IPS-NIHi11 (cell line): ENCODE measurements at regions not wholly inside any gene's neighbourhood (a gene's known extent, or its start where the extent isn't known, plus 50 kb on each side); places are given as distances from the start of the nearest gene placed in this dataset.

Experiments
- DNase-seq: peaks from one replicate; pipeline ENCODE4 v3.0.0; 2012; ENCODE audit warnings: mixed read lengths, low spot score

GRCh38 chr6:168883410-168884049 is 370.1 kb downstream of the THBS2 start:
- DNase-seq, result no peak

- DNase-seq, result no peak
These were observed 373.4 kb downstream of the THBS2 start for GRCh38 chr6:168880271-168880670.

- no peak for DNase-seq
These were observed 375.8 kb downstream of the THBS2 start for GRCh38 chr6:168877821-168878282.

GRCh38 chr6:168876956-168877355 is 376.7 kb downstream of the THBS2 start:
- no peak for DNase-seq

- no peak for DNase-seq
These were observed 377.7 kb downstream of the THBS2 start for GRCh38 chr6:168875811-168876576.

GRCh38 chr6:168874637-168875036 is 379.0 kb downstream of the THBS2 start:
- DNase-seq, result no peak

- no peak for DNase-seq
These were observed 380.1 kb downstream of the THBS2 start for GRCh38 chr6:168873278-168874190.

GRCh38 chr6:168871642-168872315 is 381.9 kb downstream of the THBS2 start:
- DNase-seq, result peak; percentile 30

- DNase-seq, result no peak
These were observed 382.7 kb downstream of the THBS2 start for GRCh38 chr6:168870982-168871381.

- DNase-seq, result no peak
These were observed 386.2 kb downstream of the THBS2 start for GRCh38 chr6:168867247-168868102.

- DNase-seq, result no peak
These were observed 387.1 kb downstream of the THBS2 start for GRCh38 chr6:168866534-168866933.

- DNase-seq, result no peak
These were observed 388.1 kb downstream of the THBS2 start for GRCh38 chr6:168865522-168865921.

- no peak for DNase-seq
These were observed 388.8 kb downstream of the THBS2 start for GRCh38 chr6:168864541-168865460.

GRCh38 chr6:168863467-168863866 is 390.2 kb downstream of the THBS2 start:
- no peak for DNase-seq

GRCh38 chr6:168862346-168862980 is 391.2 kb downstream of the THBS2 start:
- DNase-seq, result no peak

GRCh38 chr6:168860987-168861386 is 392.7 kb downstream of the THBS2 start:
- DNase-seq, result no peak

- DNase-seq, result no peak
These were observed 393.3 kb downstream of the THBS2 start for GRCh38 chr6:168860341-168860740.

- DNase-seq, result no peak
These were observed 394.7 kb downstream of the THBS2 start for GRCh38 chr6:168858926-168859325.

GRCh38 chr6:168856914-168857313 is 396.7 kb downstream of the THBS2 start:
- no peak for DNase-seq
